ENCODE measurements at regions not wholly inside any gene's neighbourhood (a gene's known extent, or its start where the extent isn't known, plus 50 kb on each side); places are given as distances from the start of the nearest gene placed in this dataset.

- no peak for DNase-seq
Measured at GRCh38 chr22:46092011-46092410, 58.3 kb upstream of the PPARA start.

- no peak for DNase-seq
Measured at GRCh38 chr22:46092670-46093410, 57.5 kb upstream of the PPARA start.

DNA sequence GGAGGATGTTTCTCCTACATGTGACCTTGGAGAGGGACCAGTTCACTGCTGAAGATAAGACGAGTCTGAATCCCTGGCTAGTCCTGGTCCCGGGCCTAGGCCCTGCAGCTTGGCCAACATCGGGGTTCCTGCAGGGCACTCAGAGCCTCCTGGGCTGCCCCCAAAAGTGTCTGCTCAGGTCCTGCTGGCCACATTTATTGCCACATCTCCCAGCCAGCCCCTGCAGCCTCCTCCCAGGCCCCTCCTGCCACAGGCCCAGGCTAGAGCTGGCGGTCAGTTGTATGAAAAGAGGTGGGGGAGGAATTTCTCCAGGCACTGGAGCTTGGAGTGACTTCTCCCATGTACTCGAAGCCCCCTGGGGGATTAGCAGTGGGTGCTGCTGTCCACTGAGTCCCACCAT, 56.5 kb upstream of the PPARA start:
- DNase-seq: no peak

DNA sequence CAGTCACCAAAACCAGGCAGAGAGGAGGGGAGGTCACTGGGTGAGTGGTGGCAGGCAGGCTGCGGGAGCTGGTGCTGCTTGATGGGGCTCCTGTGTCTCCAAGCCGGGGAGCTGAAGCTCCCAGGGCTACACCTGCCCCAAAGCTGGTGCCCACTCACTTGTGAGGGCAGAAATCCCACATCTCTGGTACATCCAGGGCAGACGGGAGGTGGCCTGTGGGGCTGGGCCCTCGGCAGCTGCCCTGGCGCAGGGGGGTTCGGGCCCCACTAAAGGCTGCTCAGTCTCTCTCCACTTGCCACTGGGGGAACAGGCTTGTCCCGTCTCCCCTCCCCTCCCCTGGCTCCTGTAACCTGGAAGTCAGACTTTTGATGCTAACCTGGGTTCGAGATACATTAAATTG, 55.6 kb upstream of the PPARA start:
- no peak for DNase-seq

GRCh38 chr22:46096051-46096450, 54.3 kb upstream of the PPARA start:
- DNase-seq: no peak

DNA sequence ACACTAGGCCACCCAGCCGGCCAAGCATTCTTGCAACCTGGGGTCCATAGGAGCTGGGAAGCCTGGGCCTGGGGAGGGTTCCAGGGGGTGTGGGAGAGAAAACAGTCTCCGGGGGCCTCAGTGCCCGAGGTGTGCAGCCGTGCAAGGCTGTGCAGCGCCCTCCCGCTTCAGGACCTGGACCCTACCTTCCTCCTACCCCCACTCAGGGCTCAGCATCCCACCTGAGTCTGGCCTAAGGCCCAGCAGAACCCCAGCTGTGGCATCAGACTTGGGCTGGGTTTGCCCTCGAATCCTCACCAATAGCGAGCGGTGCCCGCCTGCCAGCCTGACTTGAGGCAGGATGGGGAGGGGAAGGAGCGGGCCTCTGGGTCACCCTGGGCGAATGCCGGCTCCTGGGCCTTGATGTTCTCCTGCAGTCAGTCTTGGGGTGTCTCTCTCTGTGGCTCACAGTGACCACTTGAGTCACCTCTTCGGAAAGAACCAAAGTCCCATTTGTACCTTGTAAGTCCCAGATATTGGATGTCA, 53.6 kb upstream of the PPARA start:
- DNase-seq: no peak

GRCh38 chr22:46097268-46097900, 52.9 kb upstream of the PPARA start:
- DNase-seq: no peak

DNA sequence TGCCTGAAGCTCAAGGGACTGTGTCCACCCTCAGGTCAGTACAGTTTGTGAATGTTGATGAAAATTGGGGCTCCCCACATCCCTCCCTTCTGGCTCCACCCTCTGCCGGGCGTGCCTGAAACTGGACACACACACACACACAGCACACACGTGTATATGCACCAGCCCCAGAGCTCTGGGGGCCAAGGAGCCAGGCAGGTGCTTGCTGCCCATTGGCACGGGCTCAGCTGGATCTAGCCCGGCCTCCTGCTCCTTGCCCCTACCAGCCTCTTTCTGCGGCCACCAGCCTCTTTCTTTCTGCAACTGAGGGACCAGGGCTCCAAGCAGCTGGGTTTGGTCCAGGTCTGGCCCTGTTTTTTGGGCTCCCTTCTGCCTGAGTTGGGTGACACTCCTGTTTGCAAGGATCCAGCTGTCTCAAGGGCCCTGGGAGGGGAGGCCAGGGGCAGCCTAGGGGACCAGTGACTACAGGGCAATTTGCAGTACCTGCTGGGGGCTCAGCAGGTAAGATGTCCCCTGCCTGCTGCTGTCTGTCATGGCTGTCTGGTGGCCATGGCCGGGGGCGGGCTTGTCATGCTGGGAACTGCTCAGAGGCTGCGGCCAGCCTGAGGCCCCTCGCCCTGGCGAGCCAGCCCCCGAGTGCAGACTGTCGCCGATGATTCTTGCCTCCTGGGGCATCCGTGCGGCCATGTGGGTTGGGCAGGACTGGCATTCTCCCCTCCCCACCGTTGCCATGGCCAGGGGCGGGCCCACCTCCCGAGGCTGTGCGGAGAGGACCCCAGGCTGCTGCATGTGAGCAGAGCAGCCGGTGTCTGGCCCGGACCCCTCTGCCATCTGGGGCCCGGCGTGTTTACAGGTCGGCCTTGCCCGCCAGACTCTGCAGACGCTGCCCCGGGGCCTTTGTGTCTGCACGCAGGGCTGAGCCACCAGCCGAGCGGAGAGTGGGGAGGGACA, 51.5 kb upstream of the PPARA start:
- DNase-seq: no peak

GRCh38 chr22:46099740-46100139, 50.6 kb upstream of the PPARA start:
- DNase-seq: no peak

DNA sequence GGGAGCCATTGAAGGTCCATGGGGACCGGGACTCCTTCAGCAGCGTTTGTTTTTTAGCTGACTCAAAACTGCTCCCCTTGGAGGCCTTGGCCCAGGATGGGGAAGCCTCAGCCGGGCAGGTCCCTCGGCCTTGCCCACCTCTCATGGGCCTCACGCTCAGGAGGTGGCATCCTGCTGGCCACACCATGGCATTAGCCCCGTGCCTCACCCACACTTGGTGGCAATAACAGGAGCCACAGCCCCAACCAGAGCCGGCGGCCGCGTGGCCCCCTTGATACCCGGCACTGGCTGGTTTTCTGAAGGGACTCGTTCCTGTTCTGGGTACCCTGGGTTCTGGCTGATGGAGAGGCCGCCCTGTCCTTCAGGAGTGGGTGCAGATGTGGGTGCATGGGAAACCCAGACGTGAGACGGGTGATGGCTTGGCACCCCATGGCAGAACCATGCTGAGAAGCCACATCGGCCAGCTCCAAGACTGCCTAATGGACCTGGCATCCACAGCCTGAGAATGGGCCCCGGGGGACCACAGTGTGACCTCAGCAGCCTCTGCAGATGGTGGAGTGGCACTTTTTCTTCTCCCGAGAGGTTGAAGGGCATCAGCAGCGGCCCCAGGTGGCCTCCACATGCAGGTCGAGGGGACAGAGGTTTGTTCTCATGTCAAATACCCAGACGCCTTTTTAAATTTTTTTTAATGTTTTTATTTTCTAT, 49.8 kb upstream of the PPARA start:
- DNase-seq: no peak
